Transverse colon (tissue), 4 donors: ENCODE measurements at regions not wholly inside any gene's neighbourhood (a gene's known extent, or its start where the extent isn't known, plus 50 kb on each side); places are given as distances from the start of the nearest gene placed in this dataset.

ENCODE experiments used
- DNase-seq: peaks from one replicate; pipeline ENCODE4 v3.0.0-alpha.2; 2019
- H3K27ac ChIP-seq, 4 donors: fragments of 200-600 bp; sonication (generic); 2 replicates each; pipeline ENCODE4 v1.5.1; 2016 to 2018; ENCODE audit warnings: inconsistent platforms in 4 of 4
- H3K27me3 ChIP-seq: fragments of 200-600 bp; sonication (generic); 2 replicates; pipeline ENCODE4 v1.5.1; 2017; ENCODE audit warnings: inconsistent platforms
- H3K36me3 ChIP-seq, 4 donors: fragments of 200-600 bp; sonication (generic); 2 replicates each; pipeline ENCODE4 v1.5.1; 2017 to 2019; ENCODE audit warnings: inconsistent platforms in 4 of 4
- H3K4me1 ChIP-seq, 4 donors: fragments of 200-600 bp; sonication (generic); 2 replicates each; pipeline ENCODE4 v1.5.1; 2017 to 2020; ENCODE audit warnings: inconsistent platforms in 4 of 4
- H3K4me3 ChIP-seq, 4 donors: fragments of 200-600 bp; sonication (generic); 1 replicate in 1 of 4; 2 replicates in 3 of 4; pipeline versions ENCODE4 v1.5.1 to v1.6.1; 2017 to 2019; ENCODE audit warnings: inconsistent platforms in 4 of 4
- H3K9me3 ChIP-seq, 2 donors: fragments of 200-600 bp; sonication (generic); 2 replicates each; pipeline ENCODE4 v1.5.1; 2017 to 2019; ENCODE audit warnings: inconsistent platforms in 2 of 2
- CTCF ChIP-seq, 5 experiments: fragments of 200-600 bp in 3 of 5; fragments of 450-650 bp in 2 of 5; sonication (generic) in 3 of 5; IDR thresholded peaks; 1 replicate in 2 of 5; 2 replicates in 3 of 5; pipeline ENCODE4 v1.5.1; 2016 to 2017; ENCODE audit warnings: antibody characterized with exemption in 5 of 5, inconsistent platforms in 3 of 5, mild to moderate bottlenecking in 2 of 5, moderate library complexity in 1 of 5
- EP300 ChIP-seq: sonication (generic); formaldehyde crosslinking; IDR thresholded peaks from one replicate; pipeline ENCODE4 v1.6.1; 2017; ENCODE audit warnings: antibody characterized with exemption, low read depth
- POLR2A ChIP-seq: fragments of 450-650 bp; IDR thresholded peaks from one replicate; pipeline ENCODE4 v1.6.1; 2016; ENCODE audit warnings: antibody characterized with exemption, mild to moderate bottlenecking, moderate library complexity
- POLR2AphosphoS5 ChIP-seq, 3 donors: sonication (generic); formaldehyde crosslinking; IDR thresholded peaks; one replicate each; pipeline ENCODE4 v1.6.1; 2016; ENCODE audit warnings: antibody characterized with exemption in 3 of 3
- WGBS, 2 donors: methylation state at CpG; one replicate each; pipeline ENCODE4 v1.1.5; 2018; ENCODE audit warnings: low coverage in 1 of 2; 5-methylcytosine and 5-hydroxymethylcytosine counted together
- in situ Hi-C, 4 donors: fragments of 200-750 bp; cut with MboI; loops; one replicate each; pipeline versions ENCODE4 v1.15.0 to v1.15.1; 2017; ENCODE audit warnings: low sequenced_read_pairs in 3 of 4, low pct_ligation_motif_present in 1 of 4, low pct_unique_long_range_greater_than_20kb in 1 of 4
- intact Hi-C: fragments of 100-400 bp; cut with DNase I; formaldehyde crosslinking; loops from one replicate; pipeline ENCODE4 v1.15.1; 2023; ENCODE audit warnings: low total_unique reads

- WGBS, 2 donors: 54 to 69% methylated on average over 2 to 3 of the region's 3 CpGs
- no peak for DNase-seq
- Histone ChIP-seq H3K9me3 (no peaks in the 10 kb centered on the region), H3K27me3 (no peaks in the 10 kb centered on the region), H3K27ac (no peak overlapping the region), H3K4me3 (no peak overlapping the region), H3K4me1 (no peaks in the 10 kb centered on the region), H3K36me3 (no peaks in the 10 kb centered on the region)
- intact Hi-C loops: no loop called here
- TF ChIP-seq CTCF (IDR thresholded peaks at IDR 0.05) (no peak), EP300 (no peak), POLR2A (no peak), POLR2AphosphoS5 (IDR thresholded peaks at IDR 0.05) (no peak)
- in situ Hi-C loops: no loop called here
These were observed 1537.8 kb upstream of the ACO1 start for GRCh38 chr9:30846651-30847050.

GRCh38 chr9:30851600-30851999 is 1532.8 kb upstream of the ACO1 start:
- Histone ChIP-seq H3K4me3 (no peak overlapping the region), H3K4me1 (no peaks in the 10 kb centered on the region), H3K27me3 (no peaks in the 10 kb centered on the region), H3K9me3 (no peaks in the 10 kb centered on the region), H3K36me3 (no peaks in the 10 kb centered on the region), H3K27ac (no peak overlapping the region)
- intact Hi-C loops (no loop called here), in situ Hi-C loops (no loop called here)
- no peak for DNase-seq
- no peak for TF ChIP-seq POLR2AphosphoS5 (IDR thresholded peaks at IDR 0.05)
- TF ChIP-seq POLR2A: no peak
- TF ChIP-seq EP300: no peak
- no peak for TF ChIP-seq CTCF (IDR thresholded peaks at IDR 0.05)

- no peaks in the 10 kb centered on the region for H3K9me3 ChIP-seq
- no peak for TF ChIP-seq EP300
- TF ChIP-seq CTCF (IDR thresholded peaks at IDR 0.05): no peak
- TF ChIP-seq POLR2AphosphoS5 (IDR thresholded peaks at IDR 0.05): no peak
- no peak for TF ChIP-seq POLR2A
- DNase-seq: no peak
- in situ Hi-C loops: no loop called here
- no peaks in the 10 kb centered on the region for H3K36me3 ChIP-seq
- 90% methylated on average over 1 of the region's 1 CpG for WGBS, 2 donors
- H3K27ac ChIP-seq: no peak overlapping the region
- intact Hi-C loops: loop anchor here (10.0 kb wide), 1 partner anchor 1456 kb away; no protein-coding TSS in a partner anchor
- H3K4me3 ChIP-seq: no peak overlapping the region
- H3K4me1 ChIP-seq: no peaks in the 10 kb centered on the region
- no peaks in the 10 kb centered on the region for H3K27me3 ChIP-seq
These were observed 1483.7 kb upstream of the ACO1 start for GRCh38 chr9:30900706-30901105.

- in situ Hi-C loops: no loop called here
- WGBS, 2 donors: 62 to 83% methylated on average over 3 of the region's 3 CpGs
- no peak overlapping the region for H3K27ac ChIP-seq
- no peaks in the 10 kb centered on the region for H3K36me3 ChIP-seq
- no peaks in the 10 kb centered on the region for H3K27me3 ChIP-seq
- no peaks in the 10 kb centered on the region for H3K4me1 ChIP-seq
- no peaks in the 10 kb centered on the region for H3K9me3 ChIP-seq
- intact Hi-C loops: no loop called here
- H3K4me3 ChIP-seq: no peak overlapping the region
- no peak for DNase-seq
- TF ChIP-seq EP300: no peak
- no peak for TF ChIP-seq CTCF (IDR thresholded peaks at IDR 0.05)
- TF ChIP-seq POLR2A: no peak
- TF ChIP-seq POLR2AphosphoS5 (IDR thresholded peaks at IDR 0.05): no peak
These were observed 1471.1 kb upstream of the ACO1 start for GRCh38 chr9:30913331-30913730.
